GM13977 (cell line): ENCODE measurements at regions not wholly inside any gene's neighbourhood (a gene's known extent, or its start where the extent isn't known, plus 50 kb on each side); places are given as distances from the start of the nearest gene placed in this dataset.

ENCODE experiments used
- DNase-seq: peaks from one replicate; pipeline ENCODE4 v3.0.0; 2012; ENCODE audit warnings: low spot score
- in situ Hi-C: fragments of 300-500 bp; cut with MboI; formaldehyde crosslinking; loops from one replicate; pipeline ENCODE4 v1.12.0; 2022; ENCODE audit warnings: low sequenced_read_pairs, low pct_unique_long_range_greater_than_20kb, mixed read lengths, inconsistent platforms; ENCODE audit not compliant: unreplicated experiment
- TF ChIP-seq, protein P1 (sequence below): IDR thresholded peaks from 2 replicates; pipeline ENCODE4 v1.5.1; 2012; ENCODE audit warnings: mild to moderate bottlenecking, control low read depth; ENCODE audit not compliant: insufficient read depth; ENCODE audit errors: extremely low read depth, missing control alignments

DNA sequence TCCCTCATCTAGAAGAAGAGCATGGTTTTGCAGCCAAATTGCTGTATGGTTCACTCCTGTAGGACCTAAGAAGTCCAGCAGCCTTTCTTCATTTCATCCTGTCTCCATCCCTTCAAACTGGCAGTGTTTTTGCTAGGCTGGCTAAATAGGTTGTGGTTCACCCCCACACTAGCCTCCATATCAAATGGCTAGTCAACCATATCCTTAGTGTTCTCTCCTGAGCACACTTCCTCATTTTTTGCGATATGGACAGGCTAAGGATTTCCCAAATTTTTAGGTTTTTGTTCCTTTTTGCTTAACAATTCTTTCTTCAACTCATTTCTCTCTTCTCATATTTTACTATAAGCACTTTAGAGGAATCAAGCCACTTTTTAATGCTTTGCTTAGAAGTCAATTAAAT lies 98.8 kb upstream of the NOCT start:
- in situ Hi-C loops, result no loop called here
- DNase-seq, result no peak
- TF ChIP-seq, protein P1, sequence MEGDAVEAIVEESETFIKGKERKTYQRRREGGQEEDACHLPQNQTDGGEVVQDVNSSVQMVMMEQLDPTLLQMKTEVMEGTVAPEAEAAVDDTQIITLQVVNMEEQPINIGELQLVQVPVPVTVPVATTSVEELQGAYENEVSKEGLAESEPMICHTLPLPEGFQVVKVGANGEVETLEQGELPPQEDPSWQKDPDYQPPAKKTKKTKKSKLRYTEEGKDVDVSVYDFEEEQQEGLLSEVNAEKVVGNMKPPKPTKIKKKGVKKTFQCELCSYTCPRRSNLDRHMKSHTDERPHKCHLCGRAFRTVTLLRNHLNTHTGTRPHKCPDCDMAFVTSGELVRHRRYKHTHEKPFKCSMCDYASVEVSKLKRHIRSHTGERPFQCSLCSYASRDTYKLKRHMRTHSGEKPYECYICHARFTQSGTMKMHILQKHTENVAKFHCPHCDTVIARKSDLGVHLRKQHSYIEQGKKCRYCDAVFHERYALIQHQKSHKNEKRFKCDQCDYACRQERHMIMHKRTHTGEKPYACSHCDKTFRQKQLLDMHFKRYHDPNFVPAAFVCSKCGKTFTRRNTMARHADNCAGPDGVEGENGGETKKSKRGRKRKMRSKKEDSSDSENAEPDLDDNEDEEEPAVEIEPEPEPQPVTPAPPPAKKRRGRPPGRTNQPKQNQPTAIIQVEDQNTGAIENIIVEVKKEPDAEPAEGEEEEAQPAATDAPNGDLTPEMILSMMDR, result no peak

DNA sequence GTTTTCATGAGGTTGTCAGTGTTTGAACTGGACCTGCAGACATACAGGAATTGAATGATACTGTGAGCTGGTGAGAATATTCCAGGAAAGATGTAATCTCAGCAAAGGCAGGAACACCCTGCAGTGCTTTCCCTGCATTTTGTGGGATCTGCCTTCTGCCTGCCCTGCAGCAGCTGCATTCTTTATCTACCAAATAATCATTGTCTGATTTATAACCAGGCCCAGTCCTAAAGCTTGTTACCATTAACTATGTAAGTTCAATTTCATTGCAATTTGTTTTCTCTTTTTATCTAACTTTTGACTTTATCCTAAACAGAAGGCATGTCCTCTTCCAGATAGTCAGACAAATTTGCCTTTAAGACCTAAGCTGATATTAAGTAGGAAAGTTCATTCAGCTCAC lies 99.8 kb upstream of the NOCT start:
- in situ Hi-C loops, result no loop called here
- TF ChIP-seq, protein P1, result no peak
- no peak for DNase-seq

DNA sequence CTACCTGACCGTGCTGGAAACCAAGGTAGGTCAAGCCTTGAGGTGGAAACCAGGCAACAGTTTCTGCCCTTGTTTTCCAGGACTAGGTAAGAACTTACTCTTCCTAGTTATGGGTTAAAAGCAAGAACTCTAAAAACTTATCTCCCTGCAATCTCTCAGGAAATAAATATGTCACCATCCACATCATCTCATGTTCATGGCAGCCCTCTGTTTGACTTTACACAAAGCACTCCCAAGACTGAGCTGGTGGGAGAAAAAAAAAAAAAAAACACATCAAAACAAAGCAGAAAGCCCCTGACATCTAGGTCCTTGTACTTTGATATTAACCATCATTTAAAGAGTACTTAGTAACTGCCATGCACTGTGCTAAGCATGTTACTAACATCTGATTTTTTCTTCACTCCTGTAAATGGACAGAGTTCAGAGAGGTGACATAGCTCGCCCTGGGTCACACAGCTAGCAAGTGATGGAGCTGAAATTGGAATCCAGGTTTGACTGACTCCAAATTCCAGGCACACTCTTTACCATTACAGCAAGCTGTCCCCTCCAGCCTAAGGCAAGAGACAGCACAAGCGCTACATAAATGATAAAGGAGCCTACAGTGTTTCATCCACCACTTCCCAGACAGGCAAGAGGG lies 102.8 kb upstream of the NOCT start:
- in situ Hi-C loops, result no loop called here
- TF ChIP-seq, protein P1, result no peak
- DNase-seq, result no peak

DNA sequence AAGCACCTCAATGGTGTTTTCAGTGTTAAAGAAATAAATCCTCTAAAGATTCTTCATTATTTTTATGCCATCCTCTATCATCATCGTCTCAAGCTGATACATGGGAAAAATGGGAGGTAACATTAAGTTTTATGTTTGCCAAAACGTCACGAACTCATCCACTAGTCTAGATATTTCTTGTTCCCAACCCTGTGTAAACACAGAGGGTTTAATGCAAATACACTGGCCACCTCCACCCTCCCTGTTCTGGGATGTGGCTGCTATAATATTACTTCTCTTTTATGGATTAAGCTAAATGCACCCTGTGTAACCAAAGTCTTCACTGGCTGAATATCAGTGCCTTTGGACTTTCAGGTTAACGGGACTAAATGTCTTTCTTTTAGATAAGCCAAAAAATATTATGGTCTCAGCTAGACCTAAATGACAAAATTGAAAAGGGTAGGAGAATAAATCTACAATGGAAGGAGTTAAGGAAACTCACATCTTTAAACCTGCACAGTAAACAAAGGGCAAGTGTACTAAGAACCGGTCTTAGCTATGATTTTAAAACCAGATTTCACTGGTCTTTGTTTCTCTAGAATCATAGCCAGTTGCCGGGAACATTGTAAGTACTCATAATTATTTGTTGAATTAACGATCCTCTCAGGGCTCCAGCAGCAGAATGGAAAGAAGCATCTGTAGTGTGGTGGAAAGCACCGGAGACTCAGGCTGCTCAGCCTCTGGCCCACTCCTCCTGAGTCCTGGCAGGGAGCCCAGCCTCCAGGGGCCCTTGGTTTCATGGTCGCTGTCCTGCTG lies 103.5 kb upstream of the NOCT start:
- TF ChIP-seq, protein P1, result no peak
- in situ Hi-C loops, result no loop called here
- no peak for DNase-seq

DNA sequence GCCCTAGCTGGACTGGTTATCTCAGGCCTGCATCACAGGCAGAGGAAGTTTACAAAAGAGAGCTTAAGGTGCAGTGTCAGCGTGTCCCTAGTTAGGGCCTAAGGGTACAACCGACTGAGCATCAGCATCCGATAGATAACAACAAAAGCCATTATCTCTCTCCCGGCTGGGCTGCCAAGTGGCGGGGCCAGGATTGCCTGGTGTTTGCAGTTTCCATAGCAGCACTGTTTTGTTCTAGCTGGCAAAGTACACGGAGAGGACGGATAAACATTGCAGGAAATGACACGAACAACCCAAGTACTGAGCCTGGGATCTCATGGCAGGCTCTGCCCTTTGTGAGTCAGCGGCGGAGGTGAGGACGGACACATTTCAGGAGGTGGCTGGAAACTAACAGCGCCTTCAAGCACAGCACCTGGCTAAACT lies 104.7 kb upstream of the NOCT start:
- in situ Hi-C loops, result no loop called here
- TF ChIP-seq, protein P1, result no peak
- DNase-seq, result no peak

DNA sequence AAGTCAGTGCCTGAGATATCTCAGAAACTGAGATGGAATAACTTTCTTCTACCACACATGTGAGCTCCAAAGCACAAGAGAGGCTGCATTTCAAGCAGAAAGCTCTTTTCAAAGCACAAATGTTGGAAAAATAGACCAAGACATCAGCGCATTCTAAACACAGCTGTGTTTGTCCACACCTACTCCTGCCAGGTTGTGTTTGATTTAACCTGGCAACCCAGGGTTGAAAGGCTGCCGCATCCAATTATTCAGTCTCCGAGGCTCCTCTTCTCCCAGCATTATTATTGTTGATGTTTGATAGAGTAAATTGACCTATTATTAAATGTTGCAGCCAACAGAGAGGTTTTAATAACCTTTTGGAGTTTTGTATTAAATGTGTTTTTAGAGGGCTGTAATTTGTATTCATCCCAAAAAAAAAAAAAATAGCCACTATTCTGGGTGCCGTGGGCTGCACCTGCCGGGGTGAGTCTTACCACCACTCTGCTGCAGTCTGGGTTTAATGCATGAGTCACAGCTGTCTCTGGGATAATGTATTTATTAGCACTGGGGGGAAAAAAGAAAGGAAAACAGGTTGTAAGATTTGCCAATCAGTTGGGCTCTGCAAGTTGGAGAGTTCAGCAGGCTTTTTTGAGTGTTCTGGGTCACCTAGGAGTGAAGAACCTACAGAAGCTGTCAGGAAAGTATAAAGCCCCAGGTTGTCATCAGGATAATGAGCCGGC lies 105.2 kb upstream of the NOCT start:
- in situ Hi-C loops, result no loop called here

More for the DNA sequence above, 105.2 kb upstream of the NOCT start:
- no peak for DNase-seq
- TF ChIP-seq, protein P1, result no peak
